Neural progenitor cell (in vitro differentiated cells): ENCODE measurements at regions not wholly inside any gene's neighbourhood (a gene's known extent, or its start where the extent isn't known, plus 50 kb on each side); places are given as distances from the start of the nearest gene placed in this dataset.

Experiments
- DNase-seq: peaks from one replicate; pipeline ENCODE4 v3.0.0-alpha.2; 2016; ENCODE audit warnings: low spot score
- H2AFZ ChIP-seq: fragments of 200-600 bp; sonication (generic); replicated peaks from 2 replicates; pipeline ENCODE4 v1.6.1; 2016; ENCODE audit warnings: antibody characterized with exemption
- H3F3A ChIP-seq: fragments of 200-600 bp; sonication (generic); 2 replicates; pipeline ENCODE4 v1.6.1; 2016; ENCODE audit warnings: antibody characterized with exemption, low read depth
- H3K27ac ChIP-seq: fragments of 200-600 bp; sonication (generic); 2 replicates; pipeline ENCODE4 v1.5.1; 2016; ENCODE audit warnings: mild to moderate bottlenecking
- H3K27me3 ChIP-seq: fragments of 200-600 bp; sonication (generic); 2 replicates; pipeline ENCODE4 v1.6.1; 2016; ENCODE audit warnings: mild to moderate bottlenecking, moderate library complexity
- H3K36me3 ChIP-seq: fragments of 200-600 bp; sonication (generic); 2 replicates; pipeline ENCODE4 v1.5.1; 2016
- H3K4me1 ChIP-seq: fragments of 200-600 bp; sonication (generic); 2 replicates; pipeline ENCODE4 v1.6.1; 2016; ENCODE audit warnings: mixed run types
- H3K4me2 ChIP-seq: fragments of 200-600 bp; sonication (generic); 2 replicates; pipeline ENCODE4 v1.6.1; 2016
- H3K4me3 ChIP-seq: fragments of 200-600 bp; sonication (generic); 2 replicates; pipeline ENCODE4 v1.5.1; 2016
- H3K79me2 ChIP-seq: fragments of 200-600 bp; sonication (generic); 2 replicates; pipeline ENCODE4 v1.6.1; 2016; ENCODE audit warnings: low read depth
- H3K9ac ChIP-seq: fragments of 200-600 bp; sonication (generic); 2 replicates; pipeline ENCODE4 v1.6.1; 2016
- H3K9me3 ChIP-seq: fragments of 200-600 bp; sonication (generic); 2 replicates; pipeline ENCODE4 v1.5.1; 2016; ENCODE audit warnings: low read depth
- H4K20me1 ChIP-seq: fragments of 200-600 bp; sonication (generic); 2 replicates; pipeline ENCODE4 v1.6.1; 2016; ENCODE audit warnings: low read depth
- H3K27ac Mint-ChIP-seq: 3 replicates; pipeline ENCODE4 v1.8.0; 2021; ENCODE audit warnings: mixed read lengths
- H3K27me3 Mint-ChIP-seq: 2 replicates; pipeline ENCODE4 v1.8.0; 2022; ENCODE audit warnings: low read depth, mild to moderate bottlenecking, inconsistent platforms, moderate library complexity, mixed read lengths; ENCODE audit not compliant: insufficient read depth
- H3K36me3 Mint-ChIP-seq: 3 replicates; pipeline ENCODE4 v1.8.0; 2021; ENCODE audit warnings: mixed read lengths
- H3K4me1 Mint-ChIP-seq: 3 replicates; pipeline ENCODE4 v1.8.0; 2021; ENCODE audit warnings: mixed read lengths
- H3K4me3 Mint-ChIP-seq: 3 replicates; pipeline ENCODE4 v1.8.0; 2021; ENCODE audit warnings: mild to moderate bottlenecking, moderate library complexity, mixed read lengths
- H3K9me3 Mint-ChIP-seq: 3 replicates; pipeline ENCODE4 v1.8.0; 2020; ENCODE audit warnings: mixed read lengths
- CTCF ChIP-seq: fragments of 200-600 bp; sonication (generic); IDR thresholded peaks from 2 replicates; pipeline ENCODE4 v1.5.1; 2017; ENCODE audit warnings: antibody characterized with exemption, mild to moderate bottlenecking
- EZH2 ChIP-seq: fragments of 200-600 bp; sonication (generic); IDR thresholded peaks from 2 replicates; pipeline ENCODE4 v1.6.1; 2017; ENCODE audit warnings: antibody characterized with exemption, mild to moderate bottlenecking, moderate library complexity
- EZH2phosphoT487 ChIP-seq: fragments of 200-600 bp; sonication (generic); IDR thresholded peaks from 2 replicates; pipeline ENCODE4 v1.6.1; 2017; ENCODE audit warnings: antibody characterized with exemption

- no peaks in the 10 kb centered on the region for H3F3A ChIP-seq
- no peak overlapping the region for H3K9ac ChIP-seq
- no peaks in the 10 kb centered on the region for H3K9me3 ChIP-seq
- H3K4me1 ChIP-seq, result no peaks in the 10 kb centered on the region
- no peak overlapping the region for H3K27ac ChIP-seq
- Mint-ChIP-seq H3K36me3 (no peaks in the 10 kb centered on the region), H3K9me3 (no peaks in the 10 kb centered on the region), H3K27me3 (peaks cover 2% of the 10 kb centered on the region), H3K4me3 (no peak overlapping the region), H3K27ac (no peak overlapping the region), H3K4me1 (peaks cover 13% of the 10 kb centered on the region)
- no peaks in the 10 kb centered on the region for H4K20me1 ChIP-seq
- H3K4me2 ChIP-seq, result no peak overlapping the region
- no peaks in the 10 kb centered on the region for H3K36me3 ChIP-seq
- H3K4me3 ChIP-seq, result no peak overlapping the region
- TF ChIP-seq EZH2, result no peak
- no peak for TF ChIP-seq CTCF
- no peak for TF ChIP-seq EZH2phosphoT487
- no peaks in the 10 kb centered on the region for H3K27me3 ChIP-seq
- no peaks in the 10 kb centered on the region for H3K79me2 ChIP-seq
- no peak overlapping the region for H2AFZ ChIP-seq
- no peak for DNase-seq
Measured at GRCh38 chr3:25304916-25305315, 123.1 kb upstream of the RARB start.

GRCh38 chr3:25306066-25306465 lies 122.0 kb upstream of the RARB start:
- Histone ChIP-seq H3K27me3 (no peaks in the 10 kb centered on the region), H3K4me1 (no peaks in the 10 kb centered on the region), H2AFZ (no peak overlapping the region), H3K27ac (no peak overlapping the region), H3K9me3 (no peaks in the 10 kb centered on the region), H3K9ac (no peak overlapping the region), H3K4me2 (no peak overlapping the region), H3K79me2 (no peaks in the 10 kb centered on the region), H3K36me3 (no peaks in the 10 kb centered on the region), H3K4me3 (no peak overlapping the region), H3F3A (no peaks in the 10 kb centered on the region), H4K20me1 (no peaks in the 10 kb centered on the region)
- Mint-ChIP-seq H3K4me1 (peaks cover 13% of the 10 kb centered on the region), H3K4me3 (no peak overlapping the region), H3K9me3 (no peaks in the 10 kb centered on the region), H3K27ac (no peak overlapping the region), H3K27me3 (peaks cover 2% of the 10 kb centered on the region), H3K36me3 (no peaks in the 10 kb centered on the region)
- TF ChIP-seq EZH2phosphoT487 (no peak), EZH2 (no peak), CTCF (no peak)
- DNase-seq, result no peak

- no peak for TF ChIP-seq CTCF
- no peak for TF ChIP-seq EZH2phosphoT487
- no peak for TF ChIP-seq EZH2
- Histone ChIP-seq H2AFZ (no peak overlapping the region), H3K27ac (no peak overlapping the region), H3K4me1 (no peaks in the 10 kb centered on the region), H3K4me2 (no peak overlapping the region), H3K9me3 (no peaks in the 10 kb centered on the region), H3K9ac (no peak overlapping the region), H3K79me2 (no peaks in the 10 kb centered on the region), H3F3A (no peaks in the 10 kb centered on the region), H3K36me3 (no peaks in the 10 kb centered on the region), H4K20me1 (no peaks in the 10 kb centered on the region), H3K4me3 (no peak overlapping the region), H3K27me3 (no peaks in the 10 kb centered on the region)
- Mint-ChIP-seq H3K27me3 (no peaks in the 10 kb centered on the region), H3K9me3 (no peaks in the 10 kb centered on the region), H3K27ac (no peak overlapping the region), H3K4me3 (no peak overlapping the region), H3K36me3 (no peaks in the 10 kb centered on the region), H3K4me1 (peaks cover 13% of the 10 kb centered on the region)
- DNase-seq, result no peak
Measured at GRCh38 chr3:25306705-25307104, 121.4 kb upstream of the RARB start.

- Mint-ChIP-seq H3K4me1 (no peaks in the 10 kb centered on the region), H3K9me3 (no peaks in the 10 kb centered on the region), H3K36me3 (no peaks in the 10 kb centered on the region), H3K27me3 (peaks cover 2% of the 10 kb centered on the region), H3K27ac (no peak overlapping the region), H3K4me3 (no peak overlapping the region)
- no peak overlapping the region for H3K4me2 ChIP-seq
- no peaks in the 10 kb centered on the region for H3K27me3 ChIP-seq
- no peaks in the 10 kb centered on the region for H3K9me3 ChIP-seq
- no peak overlapping the region for H3K27ac ChIP-seq
- no peak overlapping the region for H3K9ac ChIP-seq
- no peak for DNase-seq
- no peak for TF ChIP-seq EZH2
- no peak for TF ChIP-seq EZH2phosphoT487
- TF ChIP-seq CTCF, result no peak
- H3K4me3 ChIP-seq, result no peak overlapping the region
- H2AFZ ChIP-seq, result no peak overlapping the region
- no peaks in the 10 kb centered on the region for H3K36me3 ChIP-seq
- no peaks in the 10 kb centered on the region for H4K20me1 ChIP-seq
- H3K79me2 ChIP-seq, result no peaks in the 10 kb centered on the region
- no peaks in the 10 kb centered on the region for H3F3A ChIP-seq
- no peaks in the 10 kb centered on the region for H3K4me1 ChIP-seq
Measured at GRCh38 chr3:25313286-25313685, 114.8 kb upstream of the RARB start.
